ENCODE measurements at regions not wholly inside any gene's neighbourhood (a gene's known extent, or its start where the extent isn't known, plus 50 kb on each side); places are given as distances from the start of the nearest gene placed in this dataset.

GRCh38 chr4:176443117-176443516 is 123.4 kb downstream of the SPCS3 start:
- DNase-seq: peak; percentile 35 to 87

- peak in 1 of 2 experiments; percentile 35 for DNase-seq
These were observed 124.1 kb downstream of the SPCS3 start for GRCh38 chr4:176443646-176444409.

GRCh38 chr4:176444741-176445140 is 125.0 kb downstream of the SPCS3 start:
- no peak for DNase-seq

- DNase-seq: no peak
These were observed 129.0 kb downstream of the SPCS3 start for GRCh38 chr4:176448761-176449160.

- DNase-seq: no peak
These were observed 131.7 kb downstream of the SPCS3 start for GRCh38 chr4:176451443-176451842.

GRCh38 chr4:176453079-176453478 is 133.3 kb downstream of the SPCS3 start:
- no peak for DNase-seq

- no peak for DNase-seq
These were observed 133.9 kb downstream of the SPCS3 start for GRCh38 chr4:176453658-176454057.

- no peak for DNase-seq
These were observed 145.0 kb downstream of the SPCS3 start for GRCh38 chr4:176464748-176465147.

GRCh38 chr4:176467001-176467400 is 147.2 kb downstream of the SPCS3 start:
- no peak for DNase-seq

GRCh38 chr4:176469546-176469945 is 149.8 kb downstream of the SPCS3 start:
- DNase-seq: no peak

GRCh38 chr4:176470671-176471070 is 150.9 kb downstream of the SPCS3 start:
- DNase-seq: no peak

GRCh38 chr4:176475067-176475466 is 155.3 kb downstream of the SPCS3 start:
- no peak for DNase-seq

- DNase-seq: no peak
These were observed 158.3 kb downstream of the SPCS3 start for GRCh38 chr4:176478076-176478475.

- DNase-seq: no peak
These were observed 160.0 kb downstream of the SPCS3 start for GRCh38 chr4:176479767-176480166.

- DNase-seq: no peak
These were observed 163.2 kb downstream of the SPCS3 start for GRCh38 chr4:176482972-176483371.

- no peak for DNase-seq
These were observed 164.7 kb downstream of the SPCS3 start for GRCh38 chr4:176484301-176484984.

GRCh38 chr4:176489001-176489400 is 169.2 kb downstream of the SPCS3 start:
- DNase-seq: no peak

- DNase-seq: no peak
These were observed 173.0 kb downstream of the SPCS3 start for GRCh38 chr4:176492646-176493302.

- no peak for DNase-seq
These were observed 179.0 kb downstream of the SPCS3 start for GRCh38 chr4:176498617-176499256.

GRCh38 chr4:176499518-176499917 is 179.8 kb downstream of the SPCS3 start:
- DNase-seq: no peak

GRCh38 chr4:176500894-176501293 is 181.1 kb downstream of the SPCS3 start:
- no peak for DNase-seq

- DNase-seq: no peak
These were observed 184.4 kb downstream of the SPCS3 start for GRCh38 chr4:176504118-176504517.

- DNase-seq: no peak
These were observed 188.2 kb downstream of the SPCS3 start for GRCh38 chr4:176507845-176508533.
